ENCODE measurements at regions not wholly inside any gene's neighbourhood (a gene's known extent, or its start where the extent isn't known, plus 50 kb on each side); places are given as distances from the start of the nearest gene placed in this dataset.
A peak's percentile ranks its signal among the peaks of the same experiment; 100 is the strongest.

DNA sequence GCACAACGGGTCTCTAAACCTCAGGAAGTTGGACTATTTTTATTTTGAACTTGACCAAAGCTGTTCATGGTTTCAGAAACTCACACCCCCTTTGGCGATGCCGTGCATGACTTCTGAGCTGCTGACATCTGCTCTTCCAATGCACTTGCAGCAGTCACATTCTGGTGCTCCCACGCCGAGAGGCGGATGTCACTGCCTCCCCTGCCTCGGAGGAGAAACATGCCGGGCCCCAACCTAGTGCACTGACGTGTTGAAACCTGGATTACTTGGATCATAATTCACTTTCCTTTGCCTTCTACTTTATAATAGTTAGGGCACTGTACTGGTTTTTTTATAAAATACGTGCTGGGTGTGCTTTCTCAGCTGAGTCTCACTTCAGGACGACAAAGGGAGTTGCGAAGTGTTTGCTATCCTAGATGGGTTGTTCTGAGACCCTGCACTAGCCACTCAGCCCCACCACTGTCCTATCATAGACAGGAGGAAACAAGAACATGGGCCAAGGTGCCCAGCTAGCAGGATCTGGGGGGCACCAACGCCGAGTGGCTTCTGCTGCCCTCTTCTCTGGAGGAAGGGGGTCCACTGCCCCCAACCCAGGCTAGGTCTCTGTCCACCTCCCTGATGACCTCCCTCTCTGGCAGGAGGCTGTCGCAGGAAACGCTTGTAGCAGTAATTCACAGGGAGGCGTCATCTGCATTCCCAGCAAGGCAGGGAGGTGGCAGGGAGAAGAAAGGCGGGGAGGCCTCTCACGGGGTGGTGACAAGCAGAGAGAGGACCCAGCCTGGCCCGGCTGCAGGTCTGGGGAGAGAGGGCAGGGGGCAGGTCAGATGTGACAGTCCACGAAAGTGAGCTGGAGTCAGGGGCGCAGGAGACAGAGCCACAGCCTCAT lies 158.8 kb upstream of the IQSEC1 start:
- CTCF ChIA-PET = no interaction called here
- Histone ChIP-seq H3K18ac (ENCODE audit: low read depth, low read length) (no peak overlapping the region), H3K79me1 (ENCODE audit: low read depth in 1 of 2, low read length in 2 of 2) (no peaks in the 10 kb centered on the region), H4K91ac (ENCODE audit: insufficient read depth, low read depth, low read length) (no peak overlapping the region), H2AK9ac (replicated peaks; ENCODE audit: low read depth, low read length, poor library complexity) (no peak overlapping the region), H3K4me3 (ENCODE audit: insufficient read depth, low read depth, low read length) (no peak overlapping the region), H2BK15ac (ENCODE audit: low read depth, low read length) (no peak overlapping the region), H3K9ac (ENCODE audit: low read depth, low read length) (no peak overlapping the region), H3K9me1 (ENCODE audit: insufficient read depth, low read length) (no peaks in the 10 kb centered on the region), H4K5ac (ENCODE audit: low read depth, low read length) (no peak overlapping the region), H2AFZ (replicated peaks; ENCODE audit: low read length, poor library complexity) (peak overlapping the region; percentile 23), H2BK120ac (ENCODE audit: low read depth, low read length) (no peak overlapping the region), H3K27ac (ENCODE audit: insufficient read depth, low read length) (no peak overlapping the region), H3K4ac (ENCODE audit: low read depth, low read length) (no peak overlapping the region), H4K8ac (ENCODE audit: low read depth in 2 of 2, low read length in 2 of 2) (no peak overlapping the region), H2BK5ac (ENCODE audit: low read depth, low read length, poor library complexity, severe bottlenecking) (no peak overlapping the region), H2BK20ac (ENCODE audit: low read depth, low read length) (no peak overlapping the region), H3K56ac (ENCODE audit: extremely low read depth, insufficient read depth, low read length) (no peak overlapping the region), H3K4me1 (ENCODE audit: control insufficient read depth, insufficient read depth, low read length) (no peaks in the 10 kb centered on the region), H3K27me3 (ENCODE audit: control insufficient read depth, insufficient read depth, low read length) (peaks cover 31% of the 10 kb centered on the region), H2AK5ac (ENCODE audit: low read depth, low read length) (no peak overlapping the region), H4K20me1 (ENCODE audit: insufficient read depth, low read length) (no peaks in the 10 kb centered on the region), H3K9me3 (ENCODE audit: control insufficient read depth, insufficient read depth, low read length) (no peaks in the 10 kb centered on the region), H3K36me3 (ENCODE audit: control insufficient read depth, insufficient read depth, low read length) (no peaks in the 10 kb centered on the region), H3K14ac (replicated peaks; ENCODE audit: low read depth, low read length) (no peak overlapping the region), H3K4me2 (ENCODE audit: low read depth, low read length) (no peak overlapping the region), H3K23ac (ENCODE audit: low read depth, low read length) (no peak overlapping the region)
- intact Hi-C loops (cut with micrococcal nuclease) = no loop called here
- dilution Hi-C loops (cut with HindIII; ENCODE audit: low sequenced_read_pairs, unreplicated experiment) = no loop called here
- POLR2A ChIA-PET (ENCODE audit: unreplicated experiment) = no interaction called here
- WGBS, 2 experiments (ENCODE audit: extremely low coverage in 2 of 2, insufficient read length in 1 of 2) = 36% methylated on average over 5 of the region's 22 CpGs; no CpG with 5 or more reads in 1 of the 2 experiments
- DNase-seq (no peak), ATAC-seq (ENCODE audit: low read depth) (no peak)
- TF ChIP-seq BHLHE40 (IDR thresholded peaks at IDR 0.05; ENCODE audit: low read depth, low read length) = no peak
- TF ChIP-seq FOS (IDR thresholded peaks at IDR 0.05; ENCODE audit: low read depth, low read length) = no peak
- TF ChIP-seq RCOR1 (IDR thresholded peaks at IDR 0.05; ENCODE audit: insufficient replicate concordance, low read length) = no peak
- TF ChIP-seq SMC3 (IDR thresholded peaks at IDR 0.05; ENCODE audit: low read depth, low read length) = no peak
- TF ChIP-seq MAZ (IDR thresholded peaks at IDR 0.05; ENCODE audit: borderline replicate concordance, low read depth, low read length) = no peak
- TF ChIP-seq MXI1 (IDR thresholded peaks at IDR 0.05; ENCODE audit: borderline replicate concordance, low read depth, low read length) = no peak
- no peak for TF ChIP-seq RFX5 (IDR thresholded peaks at IDR 0.05; ENCODE audit: low read depth, low read length)
- TF ChIP-seq, protein P1, sequence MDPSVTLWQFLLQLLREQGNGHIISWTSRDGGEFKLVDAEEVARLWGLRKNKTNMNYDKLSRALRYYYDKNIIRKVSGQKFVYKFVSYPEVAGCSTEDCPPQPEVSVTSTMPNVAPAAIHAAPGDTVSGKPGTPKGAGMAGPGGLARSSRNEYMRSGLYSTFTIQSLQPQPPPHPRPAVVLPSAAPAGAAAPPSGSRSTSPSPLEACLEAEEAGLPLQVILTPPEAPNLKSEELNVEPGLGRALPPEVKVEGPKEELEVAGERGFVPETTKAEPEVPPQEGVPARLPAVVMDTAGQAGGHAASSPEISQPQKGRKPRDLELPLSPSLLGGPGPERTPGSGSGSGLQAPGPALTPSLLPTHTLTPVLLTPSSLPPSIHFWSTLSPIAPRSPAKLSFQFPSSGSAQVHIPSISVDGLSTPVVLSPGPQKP (IDR thresholded peaks at IDR 0.05; ENCODE audit: borderline replicate concordance, low read depth, low read length) = no peak
- no peak for TF ChIP-seq POLR2A (IDR thresholded peaks at IDR 0.05; ENCODE audit: low read depth, low read length)
- TF ChIP-seq RAD21 (IDR thresholded peaks at IDR 0.05; ENCODE audit: low read length) = no peak
- TF ChIP-seq CHD1 (IDR thresholded peaks at IDR 0.05; ENCODE audit: low read depth, low read length) = no peak
- TF ChIP-seq, protein P2, sequence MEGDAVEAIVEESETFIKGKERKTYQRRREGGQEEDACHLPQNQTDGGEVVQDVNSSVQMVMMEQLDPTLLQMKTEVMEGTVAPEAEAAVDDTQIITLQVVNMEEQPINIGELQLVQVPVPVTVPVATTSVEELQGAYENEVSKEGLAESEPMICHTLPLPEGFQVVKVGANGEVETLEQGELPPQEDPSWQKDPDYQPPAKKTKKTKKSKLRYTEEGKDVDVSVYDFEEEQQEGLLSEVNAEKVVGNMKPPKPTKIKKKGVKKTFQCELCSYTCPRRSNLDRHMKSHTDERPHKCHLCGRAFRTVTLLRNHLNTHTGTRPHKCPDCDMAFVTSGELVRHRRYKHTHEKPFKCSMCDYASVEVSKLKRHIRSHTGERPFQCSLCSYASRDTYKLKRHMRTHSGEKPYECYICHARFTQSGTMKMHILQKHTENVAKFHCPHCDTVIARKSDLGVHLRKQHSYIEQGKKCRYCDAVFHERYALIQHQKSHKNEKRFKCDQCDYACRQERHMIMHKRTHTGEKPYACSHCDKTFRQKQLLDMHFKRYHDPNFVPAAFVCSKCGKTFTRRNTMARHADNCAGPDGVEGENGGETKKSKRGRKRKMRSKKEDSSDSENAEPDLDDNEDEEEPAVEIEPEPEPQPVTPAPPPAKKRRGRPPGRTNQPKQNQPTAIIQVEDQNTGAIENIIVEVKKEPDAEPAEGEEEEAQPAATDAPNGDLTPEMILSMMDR (conservative IDR thresholded peaks at IDR 0.05; ENCODE audit: low read depth, low read length) = no peak
- no peak for TF ChIP-seq CEBPB (IDR thresholded peaks at IDR 0.05; ENCODE audit: low read depth, low read length)
- TF ChIP-seq, protein P3, sequence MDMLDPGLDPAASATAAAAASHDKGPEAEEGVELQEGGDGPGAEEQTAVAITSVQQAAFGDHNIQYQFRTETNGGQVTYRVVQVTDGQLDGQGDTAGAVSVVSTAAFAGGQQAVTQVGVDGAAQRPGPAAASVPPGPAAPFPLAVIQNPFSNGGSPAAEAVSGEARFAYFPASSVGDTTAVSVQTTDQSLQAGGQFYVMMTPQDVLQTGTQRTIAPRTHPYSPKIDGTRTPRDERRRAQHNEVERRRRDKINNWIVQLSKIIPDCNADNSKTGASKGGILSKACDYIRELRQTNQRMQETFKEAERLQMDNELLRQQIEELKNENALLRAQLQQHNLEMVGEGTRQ (IDR thresholded peaks at IDR 0.05; ENCODE audit: low read depth, low read length) = no peak
- no peak for TF ChIP-seq NFE2L2 (IDR thresholded peaks at IDR 0.05; ENCODE audit: low read depth, low read length)
- TF ChIP-seq MAFK (IDR thresholded peaks at IDR 0.05; ENCODE audit: low read depth, low read length) = no peak
- in situ Hi-C loops (cut with MboI; ENCODE audit: low sequenced_read_pairs) = no loop called here
- no TSS peak for BruUV-seq (replicated peaks)
